HUES64 (cell line): ENCODE measurements at regions not wholly inside any gene's neighbourhood (a gene's known extent, or its start where the extent isn't known, plus 50 kb on each side); places are given as distances from the start of the nearest gene placed in this dataset.
"Not testable (repeated sequence)": the region's sequence is repeated elsewhere in the genome, so short reads cannot be mapped to it uniquely, and the experiment has no call there.

Experiments used
- H3K27ac ChIP-seq: 2 replicates; pipeline ENCODE4 v1.7.0; 2013; ENCODE audit warnings: low read depth, low read length, inconsistent platforms
- H3K27me3 ChIP-seq: 2 replicates; pipeline ENCODE4 v1.6.1; 2013; ENCODE audit warnings: mild to moderate bottlenecking, low read length; ENCODE audit not compliant: insufficient read depth
- H3K36me3 ChIP-seq: 2 replicates; pipeline ENCODE4 v1.6.1; 2013; ENCODE audit warnings: mild to moderate bottlenecking, low read length; ENCODE audit not compliant: insufficient read depth
- H3K4me1 ChIP-seq: 2 replicates; pipeline ENCODE4 v1.6.1; 2013; ENCODE audit warnings: mild to moderate bottlenecking, low read length, moderate library complexity; ENCODE audit not compliant: insufficient read depth
- H3K4me3 ChIP-seq: 2 replicates; pipeline ENCODE4 v1.5.1; 2013; ENCODE audit warnings: mild to moderate bottlenecking, low read length, moderate library complexity
- H3K9ac ChIP-seq: 2 replicates; pipeline ENCODE4 v1.6.1; 2013; ENCODE audit warnings: mild to moderate bottlenecking, low read depth, low read length
- H3K9me3 ChIP-seq: 2 replicates; pipeline ENCODE4 v1.6.1; 2013; ENCODE audit warnings: low read depth, low read length; ENCODE audit not compliant: insufficient read depth
- WGBS: fragments of 150-250, 120-280 bp; methylation state at CpG from one replicate; pipeline ENCODE4 v1.1.7; 2013; ENCODE audit warnings: missing lambda C conversion rate; 5-methylcytosine and 5-hydroxymethylcytosine counted together

GRCh38 chr1:121443001-121443540, 258.3 kb downstream of the SRGAP2C start:
- Histone ChIP-seq H3K9ac (no peak overlapping the region), H3K27ac (no peak overlapping the region), H3K9me3 (no peaks in the 10 kb centered on the region), H3K4me1 (no peaks in the 10 kb centered on the region), H3K27me3 (no peaks in the 10 kb centered on the region), H3K36me3 (no peaks in the 10 kb centered on the region), H3K4me3 (no peak overlapping the region)
- 94% methylated on average over 4 of the region's 4 CpGs for WGBS

- Histone ChIP-seq H3K36me3 (no peaks in the 10 kb centered on the region), H3K9ac (no peak overlapping the region), H3K4me3 (no peak overlapping the region), H3K4me1 (no peaks in the 10 kb centered on the region), H3K27me3 (no peaks in the 10 kb centered on the region), H3K9me3 (no peaks in the 10 kb centered on the region), H3K27ac (no peak overlapping the region)
Observed at GRCh38 chr1:121444096-121444495, 259.3 kb downstream of the SRGAP2C start.

- H3K27ac ChIP-seq, result no peak overlapping the region
- H3K27me3 ChIP-seq, result no peaks in the 10 kb centered on the region
- H3K4me1 ChIP-seq, result no peaks in the 10 kb centered on the region
- H3K4me3 ChIP-seq, result no peak overlapping the region
- no peak overlapping the region for H3K9ac ChIP-seq
- no peaks in the 10 kb centered on the region for H3K9me3 ChIP-seq
- no peaks in the 10 kb centered on the region for H3K36me3 ChIP-seq
Observed at GRCh38 chr1:121445679-121446078, 260.9 kb downstream of the SRGAP2C start.

- not testable (repeated sequence) for H3K4me1 ChIP-seq, H3K36me3 ChIP-seq, H3K27me3 ChIP-seq, H3K4me3 ChIP-seq, H3K9ac ChIP-seq, H3K27ac ChIP-seq, H3K9me3 ChIP-seq
- 60% methylated on average over 1 of the region's 1 CpG for WGBS
Observed at GRCh38 chr1:121447280-121447923, 262.6 kb downstream of the SRGAP2C start.

GRCh38 chr1:121448064-121448463, 263.3 kb downstream of the SRGAP2C start:
- H3K4me3 ChIP-seq, H3K27me3 ChIP-seq, H3K9me3 ChIP-seq, H3K36me3 ChIP-seq, H3K4me1 ChIP-seq, H3K9ac ChIP-seq, H3K27ac ChIP-seq: not testable (repeated sequence)
- WGBS, result 68% methylated on average over 3 of the region's 3 CpGs

GRCh38 chr1:121448851-121449250, 264.1 kb downstream of the SRGAP2C start:
- 100% methylated on average over 1 of the region's 2 CpGs for WGBS
- Histone ChIP-seq H3K9me3 (no peaks in the 10 kb centered on the region), H3K4me1 (no peaks in the 10 kb centered on the region), H3K9ac (no peak overlapping the region), H3K4me3 (no peak overlapping the region), H3K36me3 (no peaks in the 10 kb centered on the region), H3K27me3 (no peaks in the 10 kb centered on the region), H3K27ac (no peak overlapping the region)

GRCh38 chr1:121452484-121452883, 267.7 kb downstream of the SRGAP2C start:
- Histone ChIP-seq H3K9me3 (no peaks in the 10 kb centered on the region), H3K27me3 (0 out of 2 replicates have a peak, but pooled peaks cover 2% of the 10 kb centered on the region), H3K36me3 (no peaks in the 10 kb centered on the region), H3K4me3 (no peak overlapping the region), H3K27ac (no peak overlapping the region), H3K9ac (no peak overlapping the region), H3K4me1 (no peaks in the 10 kb centered on the region)
- WGBS, result 100% methylated on average over 1 of the region's 1 CpG

- Histone ChIP-seq H3K9me3 (no peaks in the 10 kb centered on the region), H3K27me3 (0 out of 2 replicates have a peak, but pooled peaks cover 2% of the 10 kb centered on the region), H3K4me3 (no peak overlapping the region), H3K27ac (no peak overlapping the region), H3K9ac (no peak overlapping the region), H3K4me1 (no peaks in the 10 kb centered on the region), H3K36me3 (no peaks in the 10 kb centered on the region)
- 79% methylated on average over 2 of the region's 2 CpGs for WGBS
Observed at GRCh38 chr1:121458291-121459048, 273.7 kb downstream of the SRGAP2C start.

GRCh38 chr1:121459235-121459634, 274.5 kb downstream of the SRGAP2C start:
- Histone ChIP-seq H3K27me3 (0 out of 2 replicates have a peak, but pooled peaks cover 2% of the 10 kb centered on the region), H3K4me3 (no peak overlapping the region), H3K27ac (no peak overlapping the region), H3K9ac (no peak overlapping the region), H3K36me3 (no peaks in the 10 kb centered on the region), H3K4me1 (no peaks in the 10 kb centered on the region), H3K9me3 (no peaks in the 10 kb centered on the region)
- no CpG with 5 or more reads among the region's 2 CpGs for WGBS

- H3K9me3 ChIP-seq, H3K4me3 ChIP-seq, H3K9ac ChIP-seq, H3K27ac ChIP-seq, H3K4me1 ChIP-seq, H3K27me3 ChIP-seq, H3K36me3 ChIP-seq: not testable (repeated sequence)
- 88% methylated on average over 1 of the region's 1 CpG for WGBS
Observed at GRCh38 chr1:121469395-121469794, 284.6 kb downstream of the SRGAP2C start.

- 98% methylated on average over 2 of the region's 2 CpGs for WGBS
- H3K27me3 ChIP-seq, H3K27ac ChIP-seq, H3K4me3 ChIP-seq, H3K36me3 ChIP-seq, H3K9ac ChIP-seq, H3K9me3 ChIP-seq, H3K4me1 ChIP-seq: not testable (repeated sequence)
Observed at GRCh38 chr1:121470401-121470800, 285.6 kb downstream of the SRGAP2C start.
